ENCODE measurements at regions not wholly inside any gene's neighbourhood (a gene's known extent, or its start where the extent isn't known, plus 50 kb on each side); places are given as distances from the start of the nearest gene placed in this dataset.

GRCh38 chr2:144082327-144082726 lies 437.6 kb downstream of the ZEB2 start:
- no peaks in the 10 kb centered on the region for H3K4me1 Mint-ChIP-seq (ENCODE audit: low read depth)
- no peak overlapping the region for H3K4me3 Mint-ChIP-seq (ENCODE audit: low read depth)
- DNase-seq (ENCODE audit: low spot score, unreplicated experiment) = no peak
- TF ChIP-seq CTCF (IDR thresholded peaks at IDR 0.05; ENCODE audit: unreplicated experiment) = no peak
- no peak overlapping the region for H3K27ac Mint-ChIP-seq
- no peaks in the 10 kb centered on the region for H3K36me3 Mint-ChIP-seq (ENCODE audit: insufficient read depth)
- H3K27me3 Mint-ChIP-seq = no peaks in the 10 kb centered on the region
- no peaks in the 10 kb centered on the region for H3K9me3 Mint-ChIP-seq (ENCODE audit: low read depth)

GRCh38 chr2:144081272-144081671 lies 438.6 kb downstream of the ZEB2 start:
- Mint-ChIP-seq H3K27me3 (no peaks in the 10 kb centered on the region), H3K27ac (no peak overlapping the region), H3K36me3 (ENCODE audit: insufficient read depth) (no peaks in the 10 kb centered on the region), H3K4me3 (ENCODE audit: low read depth) (no peak overlapping the region), H3K9me3 (ENCODE audit: low read depth) (no peaks in the 10 kb centered on the region), H3K4me1 (ENCODE audit: low read depth) (no peaks in the 10 kb centered on the region)
- DNase-seq (ENCODE audit: low spot score, unreplicated experiment) = no peak
- TF ChIP-seq CTCF (IDR thresholded peaks at IDR 0.05; ENCODE audit: unreplicated experiment) = no peak

GRCh38 chr2:144079803-144080202 lies 440.1 kb downstream of the ZEB2 start:
- DNase-seq (ENCODE audit: low spot score, unreplicated experiment) = no peak
- H3K27me3 Mint-ChIP-seq = no peaks in the 10 kb centered on the region
- H3K27ac Mint-ChIP-seq = no peak overlapping the region
- H3K9me3 Mint-ChIP-seq (ENCODE audit: low read depth) = no peaks in the 10 kb centered on the region
- no peak for TF ChIP-seq CTCF (IDR thresholded peaks at IDR 0.05; ENCODE audit: unreplicated experiment)
- H3K4me3 Mint-ChIP-seq (ENCODE audit: low read depth) = no peak overlapping the region
- no peaks in the 10 kb centered on the region for H3K36me3 Mint-ChIP-seq (ENCODE audit: insufficient read depth)
- H3K4me1 Mint-ChIP-seq (ENCODE audit: low read depth) = no peaks in the 10 kb centered on the region

DNA sequence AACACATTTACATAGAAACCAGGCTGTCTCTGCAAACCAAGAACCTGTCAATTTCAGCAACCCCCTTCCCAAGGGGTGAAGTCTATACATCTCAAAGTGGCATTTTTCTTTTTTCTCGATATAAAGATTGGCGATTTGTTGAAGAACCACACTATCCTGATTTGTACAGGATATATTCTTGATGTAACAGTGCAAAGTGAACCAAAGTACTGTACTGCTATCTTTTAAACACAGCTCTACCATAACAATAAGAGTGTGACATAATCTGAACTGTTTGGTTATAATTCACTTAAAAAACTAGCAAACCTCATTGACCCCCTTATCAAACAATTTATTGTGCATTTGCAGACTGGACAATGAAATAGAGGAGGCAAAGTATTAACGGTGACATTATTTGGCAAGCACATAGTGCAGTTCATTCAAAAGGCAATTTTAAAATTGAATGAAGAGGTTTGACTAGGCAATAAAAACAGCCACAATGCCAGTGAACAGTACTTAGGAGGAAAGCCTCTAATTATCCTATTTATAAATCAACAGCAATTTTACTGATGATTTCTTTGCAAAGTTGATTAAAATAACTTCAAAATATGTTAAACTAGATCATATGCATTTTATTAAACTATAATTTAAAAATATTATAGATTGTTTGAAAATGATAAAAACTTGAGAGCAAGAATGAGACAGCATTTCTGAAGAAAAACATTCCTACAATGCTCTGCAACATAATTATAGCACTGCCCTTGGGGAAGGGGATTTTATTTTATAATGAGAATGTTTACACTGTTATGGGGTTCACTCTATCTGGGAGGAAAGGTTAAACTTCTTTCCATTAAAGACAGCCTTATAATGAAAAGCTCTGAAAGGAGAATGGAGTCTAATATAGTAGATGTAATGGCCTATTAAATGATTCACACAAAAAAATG lies 440.9 kb downstream of the ZEB2 start:
- Mint-ChIP-seq H3K4me1 (ENCODE audit: low read depth) (no peaks in the 10 kb centered on the region), H3K9me3 (ENCODE audit: low read depth) (no peaks in the 10 kb centered on the region), H3K36me3 (ENCODE audit: insufficient read depth) (no peaks in the 10 kb centered on the region), H3K27ac (no peak overlapping the region), H3K27me3 (no peaks in the 10 kb centered on the region), H3K4me3 (ENCODE audit: low read depth) (no peak overlapping the region)
- no peak for TF ChIP-seq CTCF (IDR thresholded peaks at IDR 0.05; ENCODE audit: unreplicated experiment)
- DNase-seq (ENCODE audit: low spot score, unreplicated experiment) = no peak

GRCh38 chr2:144078106-144078505 lies 441.8 kb downstream of the ZEB2 start:
- Mint-ChIP-seq H3K27ac (no peak overlapping the region), H3K9me3 (ENCODE audit: low read depth) (no peaks in the 10 kb centered on the region), H3K36me3 (ENCODE audit: insufficient read depth) (no peaks in the 10 kb centered on the region), H3K27me3 (no peaks in the 10 kb centered on the region), H3K4me1 (ENCODE audit: low read depth) (no peaks in the 10 kb centered on the region), H3K4me3 (ENCODE audit: low read depth) (no peak overlapping the region)
- no peak for DNase-seq (ENCODE audit: low spot score, unreplicated experiment)
- no peak for TF ChIP-seq CTCF (IDR thresholded peaks at IDR 0.05; ENCODE audit: unreplicated experiment)

Measured in progenitor cell of endocrine pancreas (in vitro differentiated cells).